ENCODE measurements at regions not wholly inside any gene's neighbourhood (a gene's known extent, or its start where the extent isn't known, plus 50 kb on each side); places are given as distances from the start of the nearest gene placed in this dataset.

DNA sequence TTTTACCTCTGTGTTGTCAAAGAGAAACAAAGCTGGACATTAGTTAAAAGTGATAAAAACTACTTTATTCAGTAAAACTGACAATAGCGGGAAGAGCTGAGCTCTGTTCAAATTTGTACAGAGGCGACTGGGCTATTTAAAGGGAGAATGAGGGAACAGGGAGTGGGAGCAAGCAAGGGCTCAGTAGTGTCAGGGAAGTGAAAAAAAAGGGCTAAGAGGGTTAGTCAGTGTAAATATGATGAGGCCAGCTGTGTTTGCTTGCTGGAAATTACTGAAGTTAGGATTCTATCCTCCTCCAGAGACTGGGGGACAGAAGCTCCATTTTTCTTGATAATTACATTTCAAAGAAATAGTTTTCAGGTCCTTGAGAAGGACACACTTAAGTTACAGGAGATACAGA, 232.5 kb downstream of the SH2D4B start:
- TF ChIP-seq, protein P1, sequence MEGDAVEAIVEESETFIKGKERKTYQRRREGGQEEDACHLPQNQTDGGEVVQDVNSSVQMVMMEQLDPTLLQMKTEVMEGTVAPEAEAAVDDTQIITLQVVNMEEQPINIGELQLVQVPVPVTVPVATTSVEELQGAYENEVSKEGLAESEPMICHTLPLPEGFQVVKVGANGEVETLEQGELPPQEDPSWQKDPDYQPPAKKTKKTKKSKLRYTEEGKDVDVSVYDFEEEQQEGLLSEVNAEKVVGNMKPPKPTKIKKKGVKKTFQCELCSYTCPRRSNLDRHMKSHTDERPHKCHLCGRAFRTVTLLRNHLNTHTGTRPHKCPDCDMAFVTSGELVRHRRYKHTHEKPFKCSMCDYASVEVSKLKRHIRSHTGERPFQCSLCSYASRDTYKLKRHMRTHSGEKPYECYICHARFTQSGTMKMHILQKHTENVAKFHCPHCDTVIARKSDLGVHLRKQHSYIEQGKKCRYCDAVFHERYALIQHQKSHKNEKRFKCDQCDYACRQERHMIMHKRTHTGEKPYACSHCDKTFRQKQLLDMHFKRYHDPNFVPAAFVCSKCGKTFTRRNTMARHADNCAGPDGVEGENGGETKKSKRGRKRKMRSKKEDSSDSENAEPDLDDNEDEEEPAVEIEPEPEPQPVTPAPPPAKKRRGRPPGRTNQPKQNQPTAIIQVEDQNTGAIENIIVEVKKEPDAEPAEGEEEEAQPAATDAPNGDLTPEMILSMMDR (IDR thresholded peaks at IDR 0.05; ENCODE audit: borderline replicate concordance, extremely low read depth, low read length, poor library complexity, severe bottlenecking), result no peak
- TF ChIP-seq EZH2 (IDR thresholded peaks at IDR 0.05; ENCODE audit: borderline replicate concordance, low read depth, low read length, severe bottlenecking), result no peak
